ENCODE measurements at regions not wholly inside any gene's neighbourhood (a gene's known extent, or its start where the extent isn't known, plus 50 kb on each side); places are given as distances from the start of the nearest gene placed in this dataset.

- intact Hi-C loops (cut with micrococcal nuclease; ENCODE audit: unreplicated experiment): no loop called here
- BruUV-seq (replicated peaks): no TSS peak
- ATAC-seq: no peak
Measured at GRCh38 chr4:28233724-28234123, 1373.1 kb downstream of the STIM2 start.

More at GRCh38 chr4:28233724-28234123, 1373.1 kb downstream of the STIM2 start:
- RAD21 ChIA-PET (ENCODE audit: unreplicated experiment): interaction anchor here (1.2 kb wide), 1 partner anchor 8 kb away, joined by 4 read pairs; no protein-coding TSS in a partner anchor
- 2% methylated on average over 2 of the region's 2 CpGs for WGBS (ENCODE audit: insufficient coverage, insufficient replicate concordance, low lambda C conversion rate, missing lambda C conversion rate)
- FAIRE-seq: no peak
- no peak for DNase-seq (ENCODE audit: low read depth, low spot score)
- no peak for TF ChIP-seq MAX (IDR thresholded peaks at IDR 0.05; ENCODE audit: low read depth, low read length)
- no peak for TF ChIP-seq HSF1 (IDR thresholded peaks at IDR 0.05; ENCODE audit: low read depth, low read length)
- TF ChIP-seq PBX3 (IDR thresholded peaks at IDR 0.05; ENCODE audit: insufficient replicate concordance, low read depth, low read length): no peak
- TF ChIP-seq RAD51 (IDR thresholded peaks at IDR 0.05): no peak
- no peak for TF ChIP-seq NKRF (conservative IDR thresholded peaks at IDR 0.05)
- TF ChIP-seq IRF4 (IDR thresholded peaks at IDR 0.05; ENCODE audit: low read depth, low read length): no peak
- TF ChIP-seq ZBED1 (IDR thresholded peaks at IDR 0.05; ENCODE audit: borderline replicate concordance): no peak
- no peak for TF ChIP-seq RUNX3 (IDR thresholded peaks at IDR 0.05; ENCODE audit: low read length)
- TF ChIP-seq ZZZ3 (IDR thresholded peaks at IDR 0.05; ENCODE audit: control insufficient read depth, insufficient read length, low read depth): no peak
- TF ChIP-seq SKIL (IDR thresholded peaks at IDR 0.05; ENCODE audit: low read depth, poor library complexity, severe bottlenecking): no peak
- TF ChIP-seq STAT1 (conservative IDR thresholded peaks at IDR 0.05): no peak
- no peak for TF ChIP-seq HDAC6 (IDR thresholded peaks at IDR 0.05; ENCODE audit: unreplicated experiment)
- TF ChIP-seq FOS (IDR thresholded peaks at IDR 0.05; ENCODE audit: borderline replicate concordance, extremely low read depth, insufficient read length): no peak
- TF ChIP-seq ZBTB4 (CRISPR knock-in tag; IDR thresholded peaks at IDR 0.05): no peak
- SMC1A ChIA-PET (ENCODE audit: uncharacterized antibody, unreplicated experiment): interaction anchor here (1.0 to 1.5 kb wide), 3 partner anchors 8 to 540 kb away, joined by 3 to 9 read pairs (median 3); no protein-coding TSS in a partner anchor
- no peaks in the 10 kb centered on the region for H3K9me3 ChIP-seq (replicated peaks; ENCODE audit: control insufficient read depth, insufficient read depth, low read length)
- no peak overlapping the region for H3K4me3 ChIP-seq
- POLR2A ChIA-PET: no interaction called here
- CTCF ChIA-PET: no interaction called here
- no peaks in the 10 kb centered on the region for H3K36me3 ChIP-seq (ENCODE audit: control insufficient read depth in 2 of 2, insufficient read depth in 2 of 2, low read length in 1 of 2)
- H2AFZ ChIP-seq (ENCODE audit: control insufficient read depth, low read depth, low read length): no peak overlapping the region
- H4K20me1 ChIP-seq (ENCODE audit: control insufficient read depth, insufficient read depth): no peaks in the 10 kb centered on the region
- in situ Hi-C loops (cut with MboI): no loop called here
- no peak overlapping the region for H3K27ac ChIP-seq (ENCODE audit: control insufficient read depth, insufficient read depth)
- no peak overlapping the region for H3K9ac ChIP-seq (ENCODE audit: control insufficient read depth, insufficient read depth, low read length)
- H3K4me2 ChIP-seq (ENCODE audit: control insufficient read depth, insufficient read depth): no peak overlapping the region
- H3K27me3 ChIP-seq (replicated peaks in 1 of 2; ENCODE audit: control insufficient read depth in 2 of 2, insufficient read depth in 2 of 2, low read length in 1 of 2): no peaks in the 10 kb centered on the region
- no peaks in the 10 kb centered on the region for H3K79me2 ChIP-seq (ENCODE audit: control insufficient read depth, insufficient read depth, low read length)
- H3K4me1 ChIP-seq (ENCODE audit: control insufficient read depth, insufficient read depth, low read length): no peaks in the 10 kb centered on the region

Data from GM12878 (cell line).